ENCODE measurements at regions not wholly inside any gene's neighbourhood (a gene's known extent, or its start where the extent isn't known, plus 50 kb on each side); places are given as distances from the start of the nearest gene placed in this dataset.
A peak's percentile ranks its signal among the peaks of the same experiment; 100 is the strongest.

- in situ Hi-C loops (cut with MboI; ENCODE audit: low sequenced_read_pairs): no loop called here
- Histone ChIP-seq H3K27me3 (ENCODE audit: low read depth) (no peaks in the 10 kb centered on the region), H3K9me3 (no peaks in the 10 kb centered on the region), H3K36me3 (replicated peaks) (no peaks in the 10 kb centered on the region), H3K4me3 (no peak overlapping the region), H3K4me1 (peaks cover 5% of the 10 kb centered on the region; the same call in 1 of the 2 replicates)
- DNase-seq (ENCODE audit: low spot score in 2 of 2): no peak
These were observed 128.5 kb upstream of the DST start for GRCh38 chr6:56771189-56771588.

GRCh38 chr6:56770011-56770520 is 127.4 kb upstream of the DST start:
- Histone ChIP-seq H3K36me3 (replicated peaks) (no peaks in the 10 kb centered on the region), H3K4me1 (peaks cover 5% of the 10 kb centered on the region; the same call in 1 of the 2 replicates), H3K4me3 (no peak overlapping the region), H3K27me3 (ENCODE audit: low read depth) (no peaks in the 10 kb centered on the region), H3K9me3 (no peaks in the 10 kb centered on the region)
- DNase-seq (ENCODE audit: low spot score in 2 of 2): no peak
- in situ Hi-C loops (cut with MboI; ENCODE audit: low sequenced_read_pairs): no loop called here

GRCh38 chr6:56767892-56768531 is 125.3 kb upstream of the DST start:
- H3K4me1 ChIP-seq: peaks cover 5% of the 10 kb centered on the region; the same call in 1 of the 2 replicates

GRCh38 chr6:56767435-56767834 is 124.7 kb upstream of the DST start:
- Histone ChIP-seq H3K4me1 (0 out of 2 replicates have a peak, but pooled peaks cover 2% of the 10 kb centered on the region), H3K9me3 (no peaks in the 10 kb centered on the region), H3K27me3 (ENCODE audit: low read depth) (no peaks in the 10 kb centered on the region), H3K4me3 (no peak overlapping the region), H3K36me3 (replicated peaks) (no peaks in the 10 kb centered on the region)
- DNase-seq (ENCODE audit: low spot score in 2 of 2): no peak
- in situ Hi-C loops (cut with MboI; ENCODE audit: low sequenced_read_pairs): no loop called here

More at GRCh38 chr6:56767892-56768531, 125.3 kb upstream of the DST start:
- H3K36me3 ChIP-seq (replicated peaks): no peaks in the 10 kb centered on the region
- H3K27me3 ChIP-seq (ENCODE audit: low read depth): no peaks in the 10 kb centered on the region
- H3K9me3 ChIP-seq: no peaks in the 10 kb centered on the region
- H3K4me3 ChIP-seq: no peak overlapping the region
- DNase-seq (ENCODE audit: low spot score in 2 of 2): no peak
- in situ Hi-C loops (cut with MboI; ENCODE audit: low sequenced_read_pairs): no loop called here

GRCh38 chr6:56766806-56767178 is 124.1 kb upstream of the DST start:
- no peaks in the 10 kb centered on the region for H3K9me3 ChIP-seq
- no peak for DNase-seq (ENCODE audit: low spot score in 2 of 2)
- H3K36me3 ChIP-seq (replicated peaks): no peaks in the 10 kb centered on the region
- in situ Hi-C loops (cut with MboI; ENCODE audit: low sequenced_read_pairs): no loop called here
- no peaks in the 10 kb centered on the region for H3K4me1 ChIP-seq
- H3K27me3 ChIP-seq (ENCODE audit: low read depth): no peaks in the 10 kb centered on the region
- H3K4me3 ChIP-seq: no peak overlapping the region

- Histone ChIP-seq H3K4me3 (no peak overlapping the region), H3K36me3 (replicated peaks) (no peaks in the 10 kb centered on the region), H3K27me3 (ENCODE audit: low read depth) (no peaks in the 10 kb centered on the region), H3K9me3 (no peaks in the 10 kb centered on the region), H3K4me1 (no peaks in the 10 kb centered on the region)
- DNase-seq (ENCODE audit: low spot score in 2 of 2): no peak
- in situ Hi-C loops (cut with MboI; ENCODE audit: low sequenced_read_pairs): no loop called here
These were observed 123.6 kb upstream of the DST start for GRCh38 chr6:56766139-56766805.

- Histone ChIP-seq H3K27me3 (ENCODE audit: low read depth) (no peaks in the 10 kb centered on the region), H3K9me3 (no peaks in the 10 kb centered on the region), H3K36me3 (replicated peaks) (no peaks in the 10 kb centered on the region), H3K4me3 (no peak overlapping the region), H3K4me1 (no peaks in the 10 kb centered on the region)
- DNase-seq (ENCODE audit: low spot score in 2 of 2): no peak
- in situ Hi-C loops (cut with MboI; ENCODE audit: low sequenced_read_pairs): no loop called here
These were observed 122.8 kb upstream of the DST start for GRCh38 chr6:56765494-56765893.

- Histone ChIP-seq H3K4me1 (0 out of 2 replicates have a peak, but pooled peaks cover 3% of the 10 kb centered on the region), H3K4me3 (no peak overlapping the region), H3K36me3 (replicated peaks) (no peaks in the 10 kb centered on the region), H3K9me3 (no peaks in the 10 kb centered on the region), H3K27me3 (ENCODE audit: low read depth) (no peaks in the 10 kb centered on the region)
- peak in 1 of 2 experiments; percentile 30 for DNase-seq (ENCODE audit: low spot score in 2 of 2)
- in situ Hi-C loops (cut with MboI; ENCODE audit: low sequenced_read_pairs): no loop called here
These were observed 121.4 kb upstream of the DST start for GRCh38 chr6:56764081-56764566.

- no peaks in the 10 kb centered on the region for H3K27me3 ChIP-seq (ENCODE audit: low read depth)
- H3K4me3 ChIP-seq: no peak overlapping the region
- no peak for DNase-seq (ENCODE audit: low spot score in 2 of 2)
- H3K36me3 ChIP-seq (replicated peaks): no peaks in the 10 kb centered on the region
- no peaks in the 10 kb centered on the region for H3K9me3 ChIP-seq
- in situ Hi-C loops (cut with MboI; ENCODE audit: low sequenced_read_pairs): no loop called here
- H3K4me1 ChIP-seq: peaks cover 16% of the 10 kb centered on the region
These were observed 119.0 kb upstream of the DST start for GRCh38 chr6:56761651-56762050.

- H3K27me3 ChIP-seq (ENCODE audit: low read depth): no peaks in the 10 kb centered on the region
- DNase-seq (ENCODE audit: low spot score in 2 of 2): no peak
- H3K4me1 ChIP-seq: peaks cover 20% of the 10 kb centered on the region
- in situ Hi-C loops (cut with MboI; ENCODE audit: low sequenced_read_pairs): no loop called here
- H3K9me3 ChIP-seq: no peaks in the 10 kb centered on the region
- H3K36me3 ChIP-seq (replicated peaks): no peaks in the 10 kb centered on the region
- no peak overlapping the region for H3K4me3 ChIP-seq
These were observed 118.2 kb upstream of the DST start for GRCh38 chr6:56760842-56761241.

- in situ Hi-C loops (cut with MboI; ENCODE audit: low sequenced_read_pairs): no loop called here
- no peak for DNase-seq (ENCODE audit: low spot score in 2 of 2)
- Histone ChIP-seq H3K9me3 (no peaks in the 10 kb centered on the region), H3K4me1 (peaks cover 25% of the 10 kb centered on the region), H3K27me3 (ENCODE audit: low read depth) (no peaks in the 10 kb centered on the region), H3K4me3 (no peak overlapping the region), H3K36me3 (replicated peaks) (no peaks in the 10 kb centered on the region)
These were observed 116.8 kb upstream of the DST start for GRCh38 chr6:56759521-56759920.

- H3K4me1 ChIP-seq: peaks cover 34% of the 10 kb centered on the region
- in situ Hi-C loops (cut with MboI; ENCODE audit: low sequenced_read_pairs): no loop called here
- H3K36me3 ChIP-seq (replicated peaks): no peaks in the 10 kb centered on the region
- DNase-seq (ENCODE audit: low spot score in 2 of 2): no peak
- no peaks in the 10 kb centered on the region for H3K9me3 ChIP-seq
- no peak overlapping the region for H3K4me3 ChIP-seq
- H3K27me3 ChIP-seq (ENCODE audit: low read depth): no peaks in the 10 kb centered on the region
These were observed 115.9 kb upstream of the DST start for GRCh38 chr6:56758553-56758952.

- in situ Hi-C loops (cut with MboI; ENCODE audit: low sequenced_read_pairs): no loop called here
- H3K4me1 ChIP-seq: peaks cover 39% of the 10 kb centered on the region
These were observed 115.4 kb upstream of the DST start for GRCh38 chr6:56758120-56758519.

GRCh38 chr6:56757588-56757984 is 114.9 kb upstream of the DST start:
- in situ Hi-C loops (cut with MboI; ENCODE audit: low sequenced_read_pairs): no loop called here
- Histone ChIP-seq H3K36me3 (replicated peaks) (no peaks in the 10 kb centered on the region), H3K4me1 (peaks cover 40% of the 10 kb centered on the region), H3K9me3 (no peaks in the 10 kb centered on the region), H3K27me3 (ENCODE audit: low read depth) (no peaks in the 10 kb centered on the region), H3K4me3 (no peak overlapping the region)
- peak; percentile 47 to 51 for DNase-seq (ENCODE audit: low spot score in 2 of 2)

More at GRCh38 chr6:56758120-56758519, 115.4 kb upstream of the DST start:
- Histone ChIP-seq H3K4me3 (no peak overlapping the region), H3K27me3 (ENCODE audit: low read depth) (no peaks in the 10 kb centered on the region), H3K9me3 (no peaks in the 10 kb centered on the region), H3K36me3 (replicated peaks) (no peaks in the 10 kb centered on the region)
- no peak for DNase-seq (ENCODE audit: low spot score in 2 of 2)
